ENCODE measurements at regions not wholly inside any gene's neighbourhood (a gene's known extent, or its start where the extent isn't known, plus 50 kb on each side); places are given as distances from the start of the nearest gene placed in this dataset.
A peak's percentile ranks its signal among the peaks of the same experiment; 100 is the strongest.

DNA sequence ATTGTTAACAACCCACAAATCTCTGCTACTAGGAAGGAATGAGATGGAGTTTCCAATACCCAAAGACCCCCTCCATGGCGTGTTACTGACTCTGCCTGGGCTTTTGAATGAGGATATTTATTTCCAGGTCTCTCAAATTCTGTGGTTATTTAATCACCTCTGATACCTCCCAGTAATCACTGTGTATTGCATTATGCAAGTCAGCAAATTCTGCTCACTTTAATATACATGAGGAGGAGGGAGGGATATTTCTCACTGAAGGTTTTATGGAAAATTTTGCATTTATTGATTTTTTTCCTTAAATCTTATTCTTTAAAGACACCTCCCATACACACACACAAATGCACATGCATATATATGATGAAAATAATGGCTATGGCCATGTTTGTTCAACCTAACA, 962.9 kb downstream of the VRK1 start:
- no peak overlapping the region for H3K4me3 ChIP-seq (ENCODE audit: low read depth, low read length)
- DNase-seq (ENCODE audit: low read depth) = no peak

DNA sequence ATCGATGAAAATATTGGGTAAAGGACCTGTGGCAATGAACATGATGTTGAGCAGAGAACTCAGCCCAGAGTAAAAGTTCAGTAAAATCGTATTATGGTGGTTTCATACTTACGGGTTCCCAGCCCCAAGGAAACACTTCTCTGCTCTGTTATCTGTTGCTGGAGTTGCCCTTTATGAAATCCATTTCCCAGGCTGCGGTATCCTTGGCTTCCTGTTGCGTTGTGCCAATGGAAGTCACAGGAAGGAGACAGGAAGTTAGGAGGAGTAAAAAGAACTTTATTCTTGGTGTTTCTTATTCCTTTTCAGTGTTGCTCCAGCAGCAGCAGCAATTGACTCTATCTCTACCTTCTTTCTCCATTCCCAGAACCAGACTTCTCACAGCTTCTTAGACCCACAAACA, 965.2 kb downstream of the VRK1 start:
- H3K4me3 ChIP-seq (ENCODE audit: low read depth, low read length) = no peak overlapping the region
- DNase-seq (ENCODE audit: low read depth) = no peak

DNA sequence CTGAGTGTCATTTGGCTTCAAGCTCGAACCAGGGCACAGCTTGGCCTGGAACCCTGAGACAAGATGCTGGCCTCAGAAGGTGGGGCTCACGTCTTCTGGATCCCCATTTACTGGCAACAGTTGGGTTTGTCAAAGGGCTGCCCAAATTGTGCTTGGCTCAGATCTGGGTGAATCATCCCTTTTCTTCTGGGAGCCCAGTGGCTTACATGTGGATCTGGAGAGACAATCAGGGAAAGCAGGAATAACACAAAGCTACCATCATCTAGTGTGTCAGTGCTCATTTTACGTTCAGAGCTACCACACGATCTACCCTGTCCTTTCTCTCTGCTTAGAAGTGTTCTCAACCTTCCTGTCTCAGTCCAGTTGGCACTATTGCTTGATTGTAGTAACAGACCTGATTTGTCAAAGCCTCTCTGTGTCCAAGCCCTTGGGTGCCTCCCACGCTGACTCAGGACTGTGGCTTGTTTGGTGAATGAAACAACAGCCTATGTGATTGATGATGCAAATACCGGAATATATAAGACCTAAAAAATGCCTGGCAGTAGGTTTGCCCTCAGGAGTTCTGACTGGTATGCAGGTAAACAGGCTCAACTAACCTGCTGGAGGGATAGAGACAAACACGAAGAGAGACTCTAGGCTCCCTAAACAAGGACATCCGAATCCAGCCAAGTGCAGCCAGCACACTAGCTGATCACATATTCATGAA, 974.3 kb downstream of the VRK1 start:
- no peak overlapping the region for H3K4me3 ChIP-seq (ENCODE audit: low read depth, low read length)
- peak; percentile 3 for DNase-seq (ENCODE audit: low read depth)

DNA sequence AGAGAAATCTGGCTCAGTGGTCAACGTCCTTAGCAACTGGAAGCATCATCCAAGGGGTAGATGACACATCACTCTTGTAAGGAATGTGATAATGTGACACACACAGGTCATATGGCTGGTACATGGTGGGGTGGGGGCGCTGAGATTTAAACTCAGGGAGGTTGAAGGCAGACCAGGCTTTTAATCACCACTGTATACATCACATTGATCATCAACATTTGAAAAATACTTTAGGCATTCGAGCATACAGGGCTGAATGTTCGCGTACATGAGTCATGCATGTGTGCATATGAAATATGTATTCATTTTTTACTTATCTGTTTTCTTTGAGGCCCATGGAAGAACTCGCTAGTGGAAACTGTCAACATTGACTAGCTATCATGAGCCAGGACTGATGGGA, 976.4 kb downstream of the VRK1 start:
- H3K4me3 ChIP-seq (ENCODE audit: low read depth, low read length) = no peak overlapping the region
- DNase-seq (ENCODE audit: low read depth) = no peak

DNA sequence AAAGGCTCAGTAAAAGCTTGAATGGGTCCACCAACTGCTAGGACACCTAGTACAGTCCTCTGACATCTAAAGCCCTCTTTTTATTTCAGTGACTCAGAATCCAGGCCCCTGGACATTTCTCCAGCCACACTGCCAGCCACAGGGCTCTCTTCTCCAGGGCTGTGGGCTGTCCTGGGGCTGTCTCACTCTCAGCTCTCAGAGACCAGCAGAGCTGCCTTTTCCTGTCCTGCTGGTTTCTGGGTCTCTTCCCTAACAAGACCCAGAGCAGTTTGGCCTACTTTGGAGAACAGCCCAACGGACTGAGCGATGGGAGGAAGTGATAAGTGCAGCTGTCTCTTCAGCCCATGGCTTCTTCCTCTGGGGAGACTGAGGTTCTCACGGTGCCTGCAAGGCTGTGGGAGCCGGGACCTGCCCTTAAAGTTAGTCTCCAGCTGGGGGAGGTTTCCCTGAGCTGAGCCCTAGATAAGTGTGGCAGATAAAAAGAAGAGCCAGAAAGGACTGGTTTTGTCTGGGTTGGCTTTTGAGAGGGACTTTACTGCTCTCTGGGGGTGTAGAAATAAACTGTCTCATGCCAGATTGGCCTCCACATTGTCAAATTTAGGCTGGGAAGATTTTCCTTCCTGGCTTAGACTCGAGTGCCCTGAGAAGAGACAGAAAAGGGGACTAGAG, 979.8 kb downstream of the VRK1 start:
- no peak overlapping the region for H3K4me3 ChIP-seq (ENCODE audit: low read depth, low read length)
- DNase-seq (ENCODE audit: low read depth) = no peak

DNA sequence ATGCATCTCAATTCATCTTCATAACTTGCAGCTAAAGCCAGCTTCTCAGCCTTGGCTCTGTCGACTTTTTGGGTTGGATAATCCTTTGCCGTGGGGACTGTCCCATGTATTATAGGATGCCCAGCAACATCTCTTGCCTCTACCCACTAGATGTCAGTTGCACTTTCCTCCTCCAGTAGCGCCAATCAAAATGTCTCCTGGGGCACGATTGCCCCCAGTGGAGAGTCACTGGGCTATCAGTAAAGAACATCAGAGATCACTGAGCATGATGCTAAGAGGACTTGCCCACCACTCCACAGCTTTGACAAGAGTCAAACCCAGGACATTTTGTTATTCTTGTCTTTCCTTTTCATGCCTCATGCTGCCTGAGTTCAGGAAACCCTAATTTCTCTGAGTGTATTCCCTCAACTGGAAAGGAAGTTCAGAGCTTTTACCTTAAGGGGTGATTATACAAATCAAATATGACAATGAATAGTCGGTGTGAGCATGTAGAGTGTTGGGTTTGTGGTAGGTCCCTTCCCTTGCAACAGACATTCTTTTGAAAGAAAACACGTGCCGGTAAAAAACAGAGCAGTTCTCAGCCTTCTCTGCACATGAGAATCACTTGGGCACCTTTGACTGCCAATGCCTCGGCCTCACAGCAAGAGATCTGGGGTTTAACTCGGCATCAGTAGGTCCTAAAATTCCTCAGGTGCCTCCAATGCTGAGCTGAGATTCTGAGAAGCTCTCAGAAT, 980.6 kb downstream of the VRK1 start:
- H3K4me3 ChIP-seq (ENCODE audit: low read depth, low read length) = no peak overlapping the region
- DNase-seq (ENCODE audit: low read depth) = no peak

DNA sequence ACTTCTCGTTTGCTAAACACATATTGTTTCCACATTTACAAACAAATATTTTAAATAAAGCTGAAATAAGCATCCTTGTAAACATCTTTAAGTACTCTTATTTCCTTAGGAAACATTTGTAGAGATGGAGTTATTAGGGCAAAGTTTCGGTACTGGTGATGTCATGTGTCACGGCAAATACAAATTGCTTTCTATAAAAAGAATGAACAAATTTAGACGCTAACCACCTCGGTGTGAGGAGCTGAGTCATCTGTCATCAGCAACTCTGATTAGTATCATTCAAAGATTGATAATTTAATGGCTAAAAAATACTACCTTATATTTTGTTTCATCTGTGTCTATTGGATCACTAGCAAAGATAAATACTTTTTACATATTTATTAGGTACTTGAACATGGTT, 982.0 kb downstream of the VRK1 start:
- no peak for DNase-seq (ENCODE audit: low read depth)

DNA sequence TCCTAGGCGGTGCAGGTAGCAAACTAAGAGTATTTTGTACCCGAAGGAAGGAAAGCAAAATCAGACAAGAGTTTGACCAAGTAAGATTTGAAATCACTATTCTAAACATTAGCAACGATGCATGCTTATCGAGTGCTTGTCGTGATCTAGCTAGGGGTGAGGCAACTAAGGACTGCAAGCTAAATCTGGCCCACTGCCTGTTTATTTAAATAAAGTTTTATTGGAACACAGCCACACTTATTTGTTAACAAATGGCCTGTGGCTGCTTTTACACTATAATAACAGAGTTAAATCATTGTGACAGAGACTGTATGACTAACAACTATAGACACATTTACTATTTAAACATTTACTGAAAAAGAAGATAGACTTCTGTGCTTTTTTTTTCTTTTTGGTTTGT, 983.6 kb downstream of the VRK1 start:
- no peak overlapping the region for H3K4me3 ChIP-seq (ENCODE audit: low read depth, low read length)
- DNase-seq (ENCODE audit: low read depth) = no peak

More for the DNA sequence above, 982.0 kb downstream of the VRK1 start:
- H3K4me3 ChIP-seq (ENCODE audit: low read depth, low read length) = no peak overlapping the region

DNA sequence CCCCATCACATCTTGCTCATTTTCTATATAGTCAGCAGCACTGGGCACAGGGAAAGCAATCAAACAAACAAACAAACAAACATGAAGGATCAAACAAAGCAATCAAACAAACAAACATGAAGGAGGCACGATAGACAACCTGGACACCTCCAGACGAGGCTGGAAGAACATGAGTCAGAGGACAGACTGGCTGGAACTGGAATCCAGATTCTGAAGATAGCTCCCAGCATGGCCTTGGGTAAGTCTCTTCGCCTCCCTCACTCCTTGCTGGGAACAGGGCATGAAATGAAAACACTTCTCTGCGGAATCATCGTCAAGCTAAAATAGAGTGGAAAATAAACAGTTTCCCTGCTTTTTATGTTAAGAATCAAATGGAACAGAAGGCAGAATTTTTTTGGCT, 984.8 kb downstream of the VRK1 start:
- H3K4me3 ChIP-seq (ENCODE audit: low read depth, low read length) = no peak overlapping the region
- DNase-seq (ENCODE audit: low read depth) = no peak

DNA sequence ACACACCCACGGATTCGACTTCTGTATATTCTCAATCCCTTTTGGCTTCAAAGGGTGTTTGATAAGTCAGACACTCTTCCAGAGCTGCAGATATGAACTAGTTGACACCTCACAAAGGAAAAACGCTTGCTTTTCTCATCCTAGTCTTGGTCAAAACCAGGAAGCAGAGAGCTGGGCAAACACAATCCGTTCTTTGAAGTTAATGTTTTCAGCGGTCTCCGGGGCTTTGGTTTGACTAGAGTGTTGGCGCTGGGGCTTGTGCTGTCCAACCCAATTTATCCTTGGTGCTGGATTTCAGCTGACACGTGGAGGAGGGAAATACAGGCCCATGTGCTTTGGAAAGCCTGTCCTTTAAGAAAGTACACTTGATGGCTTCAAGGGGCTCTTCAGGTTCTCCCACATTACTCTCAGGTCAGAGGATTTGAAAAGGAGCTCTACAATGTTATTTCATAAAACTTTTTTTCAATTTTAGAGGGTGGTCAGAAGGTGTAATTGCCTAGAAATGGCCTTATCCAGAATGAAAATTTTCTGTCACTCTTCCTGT, 985.8 kb downstream of the VRK1 start:
- no peak overlapping the region for H3K4me3 ChIP-seq (ENCODE audit: low read depth, low read length)
- no peak for DNase-seq (ENCODE audit: low read depth)

DNA sequence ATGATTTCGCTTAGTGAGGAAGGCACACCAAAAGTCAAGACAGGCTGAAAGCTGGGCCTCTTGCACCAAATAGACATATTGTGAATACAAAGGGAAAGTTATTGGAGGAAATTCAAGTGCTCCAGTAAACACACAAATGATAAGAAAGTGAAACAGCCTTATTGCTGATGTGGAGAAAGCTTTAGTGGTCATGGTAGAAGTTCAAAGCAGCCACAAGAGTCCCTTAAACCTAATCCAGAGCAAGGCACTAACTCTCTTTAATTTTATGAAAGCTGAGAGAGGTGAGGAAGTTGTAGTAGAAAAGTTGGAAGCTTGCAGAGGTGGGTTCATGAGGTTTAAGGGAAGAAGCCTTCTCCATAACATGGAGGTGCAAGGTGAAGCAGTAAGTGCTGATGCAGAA, 988.3 kb downstream of the VRK1 start:
- no peak for DNase-seq (ENCODE audit: low read depth)
- H3K4me3 ChIP-seq (ENCODE audit: low read depth, low read length) = no peak overlapping the region

DNA sequence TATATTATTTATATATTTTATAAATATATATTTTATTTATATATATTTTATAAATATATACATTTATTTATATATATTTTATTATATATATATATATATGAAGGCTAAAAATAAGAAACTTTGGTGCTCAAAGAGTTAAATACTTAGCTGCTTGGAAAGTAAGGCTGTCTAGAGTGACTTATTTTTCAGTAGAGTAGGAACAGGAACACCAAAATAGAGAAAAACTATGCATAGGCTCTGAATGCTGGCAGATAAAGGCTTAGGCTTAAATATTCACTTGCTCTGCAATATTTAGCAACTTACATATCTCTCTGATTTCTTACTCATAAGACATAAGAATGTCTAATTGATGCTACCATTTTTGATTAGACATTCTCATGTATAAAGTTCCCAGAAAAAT, 991.2 kb downstream of the VRK1 start:
- H3K4me3 ChIP-seq (ENCODE audit: low read depth, low read length) = no peak overlapping the region

DNA sequence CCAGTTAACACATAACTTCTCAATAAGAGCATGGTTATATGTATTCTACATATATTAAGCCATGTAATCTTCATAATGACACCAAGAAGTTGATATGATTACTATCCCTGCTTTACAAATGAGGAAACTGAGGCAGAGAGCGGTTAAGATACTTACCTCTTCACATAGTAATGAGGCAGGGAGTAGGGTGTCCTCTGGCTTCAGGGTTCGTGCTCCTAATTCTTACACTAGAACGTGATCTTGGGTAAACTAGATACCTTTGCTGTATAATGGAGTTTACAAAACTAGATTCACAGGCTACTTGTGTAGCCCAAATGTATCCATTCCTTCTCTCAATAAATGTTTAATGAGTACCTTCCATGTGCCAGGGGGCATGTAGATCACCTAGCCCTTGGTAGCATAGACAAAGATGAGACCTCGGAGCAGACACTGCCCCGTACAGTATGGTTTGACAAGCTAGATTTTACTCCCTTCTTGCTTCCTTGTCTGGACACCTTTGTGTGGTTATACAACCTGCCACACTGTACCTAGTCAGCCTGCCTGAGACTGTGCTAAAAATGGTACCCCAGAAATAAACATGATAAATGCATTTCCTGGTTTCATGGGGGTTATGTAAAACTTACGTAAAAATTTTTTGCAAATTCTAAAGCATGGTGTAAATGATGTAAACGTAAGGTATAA, 991.8 kb downstream of the VRK1 start:
- no peak overlapping the region for H3K4me3 ChIP-seq (ENCODE audit: low read depth, low read length)
- DNase-seq (ENCODE audit: low read depth) = no peak

More for the DNA sequence above, 991.2 kb downstream of the VRK1 start:
- no peak for DNase-seq (ENCODE audit: low read depth)

DNA sequence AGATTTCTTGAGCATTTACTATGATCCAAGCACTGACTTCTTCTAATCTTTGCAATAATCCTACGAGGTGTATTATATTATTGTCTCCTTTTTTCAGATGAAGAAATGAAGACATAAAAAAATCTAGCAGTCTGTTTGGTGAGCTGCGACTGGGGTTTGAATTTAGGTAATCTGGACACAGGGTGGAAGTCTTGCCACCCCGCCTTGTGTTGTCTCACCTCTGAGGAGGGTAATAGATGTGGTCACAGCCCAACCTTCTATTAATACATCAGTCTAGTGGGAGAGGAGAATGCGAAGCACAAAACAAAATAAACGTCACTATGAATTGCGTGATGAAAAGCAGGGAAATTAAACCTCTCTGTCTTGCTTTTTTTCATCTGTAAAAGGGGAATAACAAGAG, 993.9 kb downstream of the VRK1 start:
- DNase-seq (ENCODE audit: low read depth) = no peak

DNA sequence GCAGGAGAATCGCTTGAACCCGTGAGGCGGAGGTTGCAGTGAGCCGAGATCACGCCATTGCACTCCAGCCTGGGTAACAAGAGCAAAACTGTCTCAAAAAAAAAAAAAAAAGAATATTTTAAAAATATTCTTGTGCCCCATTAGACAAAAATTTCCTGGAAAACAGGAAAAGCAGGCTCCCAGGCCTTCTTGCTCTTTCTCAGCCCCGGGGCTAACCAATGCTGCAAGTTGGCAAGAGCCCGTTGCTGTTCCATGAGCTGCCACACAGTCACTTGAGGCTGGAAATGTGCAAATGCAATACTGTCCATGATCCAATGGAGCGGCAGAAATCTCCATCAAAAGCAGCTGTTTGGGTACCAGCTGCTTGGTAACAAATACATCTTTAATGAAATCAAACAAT, 994.7 kb downstream of the VRK1 start:
- no peak overlapping the region for H3K4me3 ChIP-seq (ENCODE audit: low read depth, low read length)
- no peak for DNase-seq (ENCODE audit: low read depth)

More for the DNA sequence above, 993.9 kb downstream of the VRK1 start:
- no peak overlapping the region for H3K4me3 ChIP-seq (ENCODE audit: low read depth, low read length)

DNA sequence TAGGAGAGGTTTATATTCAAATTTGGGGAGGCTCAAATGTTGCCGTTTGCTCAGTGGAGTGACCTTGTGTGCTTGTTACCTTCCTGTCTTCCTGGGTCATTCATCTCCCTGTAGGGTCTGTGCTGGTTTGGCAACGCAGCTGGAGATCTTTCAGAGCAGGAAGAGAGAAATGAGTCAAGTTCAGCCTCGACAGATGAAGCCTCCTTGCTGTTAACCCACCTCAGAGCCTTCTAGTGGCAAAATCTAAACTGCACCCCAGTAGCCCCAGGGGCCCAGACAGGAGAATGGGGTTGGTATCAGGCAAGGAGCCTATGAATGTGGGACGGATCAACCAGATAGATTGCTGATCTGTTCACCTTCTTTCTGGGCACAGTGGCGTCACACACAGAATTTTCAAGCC, 999.3 kb downstream of the VRK1 start:
- no peak for DNase-seq (ENCODE audit: low read depth)
- no peak overlapping the region for H3K4me3 ChIP-seq (ENCODE audit: low read depth, low read length)

DNA sequence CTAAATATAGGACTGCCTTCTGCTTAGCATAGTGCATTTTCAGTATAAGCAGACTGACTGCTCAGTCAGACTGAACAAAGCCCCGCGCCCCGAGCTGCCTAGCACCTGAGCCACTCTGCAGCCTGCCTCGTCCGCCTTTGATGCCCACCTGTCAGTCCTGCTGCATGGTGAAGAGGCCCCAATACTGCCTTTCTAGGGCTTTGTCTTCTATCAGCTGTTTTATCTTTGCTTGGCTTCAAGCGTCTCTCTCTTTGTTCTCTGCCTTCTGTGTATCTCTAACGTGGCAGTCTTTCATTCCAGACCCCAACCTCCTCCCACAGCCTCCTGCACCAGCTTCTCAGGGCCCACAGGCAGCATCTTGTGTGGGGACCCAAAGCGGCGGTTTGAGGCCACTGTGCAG, 1001.0 kb downstream of the VRK1 start:
- no peak overlapping the region for H3K4me3 ChIP-seq (ENCODE audit: low read depth, low read length)
- no peak for DNase-seq (ENCODE audit: low read depth)

DNA sequence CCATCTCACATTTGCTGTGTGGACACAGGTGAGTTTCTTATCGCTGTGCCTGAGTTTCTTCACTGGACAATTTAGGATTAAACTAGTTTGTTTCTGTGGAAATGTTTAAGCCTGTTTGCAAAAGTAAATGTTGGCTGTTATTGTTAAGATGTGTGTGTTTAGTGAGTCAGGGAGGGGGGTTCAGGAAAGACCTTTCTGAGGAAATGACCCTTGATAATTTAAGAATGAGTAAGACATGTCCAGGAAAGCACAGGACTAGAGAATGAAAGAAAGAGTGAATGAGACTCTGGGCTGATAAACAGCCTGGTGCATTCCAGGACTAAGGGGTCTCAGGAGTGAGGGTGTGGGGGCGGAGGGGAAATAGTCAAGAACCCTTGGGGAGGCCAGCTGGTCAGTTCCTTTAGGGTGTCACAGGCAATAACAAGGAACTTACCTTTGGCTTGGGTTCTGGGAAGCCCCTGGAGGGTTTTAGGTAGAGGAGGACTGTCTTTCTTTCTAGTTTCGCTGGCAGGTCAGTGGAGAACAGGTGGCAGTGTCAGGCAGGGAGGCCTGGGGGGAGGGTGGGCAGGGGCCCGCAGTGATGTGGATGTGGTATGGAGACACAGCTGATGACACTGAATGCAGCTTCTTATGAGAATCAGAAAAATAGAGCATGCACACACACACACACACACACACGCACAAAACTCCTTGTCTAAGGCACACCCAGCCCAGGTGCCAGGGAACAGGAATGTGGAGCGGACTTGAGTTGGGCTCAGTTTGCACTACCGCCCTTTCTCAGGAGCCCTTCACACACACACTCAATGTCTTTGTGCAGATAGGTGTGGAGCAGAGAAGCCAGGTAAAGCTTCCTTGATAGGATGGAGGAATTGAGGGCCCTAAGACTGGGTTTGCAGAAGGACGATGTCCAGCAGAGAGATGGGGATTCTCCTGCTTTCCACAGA, 1005.5 kb downstream of the VRK1 start:
- H3K4me3 ChIP-seq (ENCODE audit: low read depth, low read length) = no peak overlapping the region
- no peak for DNase-seq (ENCODE audit: low read depth)

DNA sequence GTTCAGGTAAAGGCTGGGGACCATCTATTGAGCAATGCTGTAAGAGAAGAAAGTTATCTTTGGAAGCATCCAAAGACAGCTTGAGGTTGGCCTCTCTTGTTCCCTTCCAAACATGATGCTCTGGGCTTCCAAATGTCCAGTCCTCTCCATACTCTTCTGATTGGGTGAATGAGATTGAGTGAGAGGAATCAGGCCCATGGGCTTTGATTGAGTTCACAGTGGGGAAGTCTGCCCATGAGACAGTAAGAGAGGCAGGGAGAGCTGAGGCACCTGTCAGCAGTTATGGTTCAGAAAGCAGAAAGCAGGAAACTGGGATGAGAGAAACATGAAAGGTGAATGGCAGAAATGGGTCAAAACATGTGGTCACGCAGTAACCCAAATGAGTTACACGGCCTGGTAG, 1006.9 kb downstream of the VRK1 start:
- no peak overlapping the region for H3K4me3 ChIP-seq (ENCODE audit: low read depth, low read length)
- no peak for DNase-seq (ENCODE audit: low read depth)
